ENCODE measurements at regions not wholly inside any gene's neighbourhood (a gene's known extent, or its start where the extent isn't known, plus 50 kb on each side); places are given as distances from the start of the nearest gene placed in this dataset.
"Not testable (repeated sequence)": the region's sequence is repeated elsewhere in the genome, so short reads cannot be mapped to it uniquely, and the experiment has no call there.

DNA sequence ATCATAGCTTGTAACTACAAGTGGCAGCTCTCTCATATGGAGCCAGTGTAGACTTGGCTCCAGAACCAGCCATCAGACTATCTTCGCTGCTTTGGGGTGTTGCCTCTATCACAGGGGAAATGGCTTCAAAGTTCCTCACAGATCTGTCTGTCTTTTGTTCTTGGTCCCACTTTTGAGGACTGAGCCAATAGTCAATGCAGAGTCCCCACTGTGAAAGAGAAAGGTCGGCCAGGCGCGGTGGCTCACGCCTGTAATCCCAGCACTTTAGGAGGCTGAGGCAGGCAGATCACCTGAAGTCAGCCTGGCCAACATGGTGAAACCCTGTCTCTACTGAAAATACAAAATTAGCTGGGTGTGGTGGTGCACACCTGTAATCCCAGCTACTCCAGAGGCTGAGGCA is 86.9 kb upstream of the FZD7 start:
- DNase-seq: not testable (repeated sequence)

GRCh38 chr2:201947287-201947686 is 86.4 kb upstream of the FZD7 start:
- peak; percentile 3 for DNase-seq

GRCh38 chr2:201949181-201949926 is 84.3 kb upstream of the FZD7 start:
- DNase-seq: no peak

DNA sequence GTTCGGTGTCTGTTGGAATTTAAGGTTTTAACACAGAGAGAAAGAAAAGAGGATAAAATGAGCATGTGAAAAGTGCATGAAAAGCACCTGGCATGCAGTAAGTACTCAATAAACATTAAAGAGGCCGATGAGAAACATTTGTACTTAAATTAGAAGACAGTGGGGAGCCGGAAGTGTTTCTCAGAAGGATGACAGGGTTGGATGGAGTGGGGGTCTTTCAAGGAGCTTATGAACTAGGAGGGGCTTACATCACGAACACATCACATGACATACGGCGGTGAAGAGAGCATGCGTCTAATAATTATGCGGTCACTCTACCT is 83.8 kb upstream of the FZD7 start:
- no peak for DNase-seq

- peak; percentile 12 for DNase-seq
Measured at GRCh38 chr2:201950606-201951005, 83.0 kb upstream of the FZD7 start.

- no peak for DNase-seq
Measured at GRCh38 chr2:201952187-201952586, 81.5 kb upstream of the FZD7 start.

GRCh38 chr2:201953396-201953795 is 80.3 kb upstream of the FZD7 start:
- no peak for DNase-seq

GRCh38 chr2:201953880-201954279 is 79.8 kb upstream of the FZD7 start:
- no peak for DNase-seq

DNA sequence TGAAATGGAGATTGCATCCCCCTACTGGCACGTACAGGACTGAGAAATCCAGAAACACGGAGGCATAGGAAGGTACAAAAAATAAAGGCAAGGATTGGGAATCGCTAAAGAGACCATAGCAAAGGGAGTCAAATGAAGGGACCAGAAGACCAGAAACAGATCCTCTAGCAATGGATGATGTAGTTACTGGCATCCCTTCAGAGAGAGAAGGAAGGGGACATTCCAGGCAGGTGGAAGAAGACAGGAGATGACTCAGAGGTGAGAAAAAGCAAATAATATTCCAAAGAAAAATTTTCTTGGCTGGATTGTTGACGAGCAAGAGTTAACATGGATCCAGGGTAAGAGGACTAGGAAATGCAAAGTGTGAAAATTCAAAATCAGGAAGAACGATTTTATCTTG is 78.4 kb upstream of the FZD7 start:
- DNase-seq: peak; percentile 3

GRCh38 chr2:201955702-201956141 is 77.9 kb upstream of the FZD7 start:
- DNase-seq: peak; percentile 64

DNA sequence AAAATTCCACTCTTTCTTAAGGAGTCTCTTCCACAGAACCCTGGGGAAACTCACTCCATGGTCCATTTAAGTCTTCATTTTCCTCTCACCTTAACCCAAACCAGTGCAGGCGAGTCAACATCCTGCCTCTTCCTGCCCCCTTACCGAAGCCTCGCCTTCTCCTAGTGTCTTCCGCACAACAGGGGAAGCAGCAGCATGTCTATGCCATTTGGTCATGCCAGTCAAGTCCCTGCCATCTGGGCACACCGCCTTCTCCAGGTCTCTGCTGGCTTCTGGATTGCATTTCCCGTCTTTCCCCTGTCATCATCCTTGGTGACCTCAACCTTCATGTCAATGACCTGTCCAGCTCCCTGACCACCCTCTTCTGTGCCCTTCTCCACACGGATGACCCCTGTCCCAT is 77.3 kb upstream of the FZD7 start:
- DNase-seq: no peak

DNA sequence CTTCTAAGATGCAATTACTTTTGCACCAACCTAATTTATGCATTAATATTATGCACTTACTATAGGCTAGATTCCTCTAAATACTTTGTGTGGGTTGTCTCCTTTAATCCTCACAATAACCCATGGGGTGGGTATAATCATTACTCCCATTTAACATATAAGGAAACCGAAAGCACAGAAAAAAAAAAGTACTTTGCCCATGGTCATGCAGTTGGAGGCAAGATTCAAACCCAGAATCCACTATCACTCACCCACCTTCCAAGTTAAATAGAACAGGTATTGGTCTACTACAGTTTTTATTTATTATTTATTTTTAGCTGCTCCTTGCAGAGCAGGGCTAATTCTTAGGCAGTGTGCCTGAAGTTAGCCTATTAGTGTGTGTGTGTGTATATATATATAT is 76.6 kb upstream of the FZD7 start:
- DNase-seq: no peak

DNA sequence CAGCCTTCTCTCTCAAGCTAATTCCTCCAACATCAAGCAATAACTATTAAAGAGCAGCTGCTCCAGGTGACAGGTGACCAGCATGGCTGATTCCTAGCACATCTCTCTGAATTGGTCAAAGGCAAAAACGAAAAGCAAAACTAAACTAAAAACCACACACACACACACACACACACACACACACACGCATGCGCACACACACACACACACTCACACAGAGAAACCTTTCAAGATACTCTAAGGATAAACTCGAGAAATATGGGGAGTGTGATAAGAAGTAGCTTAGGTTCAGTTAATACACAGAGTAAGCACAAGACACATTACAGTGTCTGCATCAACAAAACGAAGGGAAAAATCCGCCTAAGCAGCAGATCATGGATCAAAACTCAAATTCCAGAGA is 74.5 kb upstream of the FZD7 start:
- DNase-seq: no peak

GRCh38 chr2:201959626-201960025 is 74.0 kb upstream of the FZD7 start:
- DNase-seq: peak; percentile 7

- no peak for DNase-seq
Measured at GRCh38 chr2:201960305-201960704, 73.3 kb upstream of the FZD7 start.

DNA sequence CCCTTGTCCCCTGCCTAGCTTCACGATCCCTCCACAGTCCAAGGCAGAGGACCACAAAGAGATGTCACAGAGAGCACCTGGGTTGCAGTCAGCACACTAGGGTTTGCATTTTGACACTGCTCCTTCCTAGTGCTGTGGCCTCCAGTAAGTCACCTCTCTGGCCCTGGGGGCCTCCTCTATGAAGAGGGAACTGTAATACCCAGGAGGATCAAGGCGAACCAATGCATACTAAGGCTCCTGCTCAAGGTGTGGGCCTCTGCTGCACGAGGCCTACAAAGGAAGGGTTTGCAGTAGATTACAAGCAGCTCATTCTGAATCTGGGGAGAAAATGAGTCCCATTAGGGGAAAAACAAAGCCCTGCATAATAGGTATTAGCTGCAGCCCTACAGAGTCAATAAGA is 72.3 kb upstream of the FZD7 start:
- no peak for DNase-seq

DNA sequence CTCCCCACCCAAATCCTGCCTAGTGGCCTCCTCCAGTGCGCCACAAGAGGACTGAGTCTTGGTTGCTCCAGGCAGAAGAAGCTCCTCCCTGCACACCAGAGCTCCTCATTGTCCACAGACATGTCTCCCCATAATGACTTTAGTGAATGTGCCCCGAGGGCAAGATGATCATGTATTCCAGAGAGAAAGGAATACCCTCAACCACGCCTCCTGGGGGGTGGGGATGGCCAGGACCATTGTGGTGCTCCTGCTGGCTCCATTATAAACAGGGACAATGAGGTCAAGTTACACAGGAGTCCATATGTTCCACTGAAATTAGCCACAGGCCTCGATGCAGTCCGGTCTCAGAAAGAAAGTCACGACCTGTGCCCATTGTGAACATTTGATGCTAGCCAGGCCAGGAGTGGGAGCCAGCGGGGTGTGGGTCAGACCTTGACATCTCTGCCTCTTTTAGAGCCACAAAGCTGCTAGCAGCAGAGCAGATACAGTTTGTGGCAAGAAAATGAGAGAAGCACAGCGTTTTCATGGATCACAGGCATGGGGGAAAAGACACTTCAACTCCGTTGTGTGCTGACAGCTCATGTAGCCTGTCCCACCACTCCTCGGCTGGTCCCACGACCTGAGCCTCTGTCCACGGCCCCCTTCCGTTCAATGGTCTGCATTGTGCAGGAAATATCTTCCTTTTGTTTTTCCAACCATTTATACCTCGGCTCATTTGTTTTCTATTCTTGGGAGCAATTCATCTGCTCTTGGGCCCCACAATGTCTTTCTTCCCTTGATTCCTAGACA is 70.7 kb upstream of the FZD7 start:
- no peak for DNase-seq

- DNase-seq: no peak
Measured at GRCh38 chr2:201964011-201964410, 69.6 kb upstream of the FZD7 start.

- no peak for DNase-seq
Measured at GRCh38 chr2:201964631-201965206, 68.9 kb upstream of the FZD7 start.

DNA sequence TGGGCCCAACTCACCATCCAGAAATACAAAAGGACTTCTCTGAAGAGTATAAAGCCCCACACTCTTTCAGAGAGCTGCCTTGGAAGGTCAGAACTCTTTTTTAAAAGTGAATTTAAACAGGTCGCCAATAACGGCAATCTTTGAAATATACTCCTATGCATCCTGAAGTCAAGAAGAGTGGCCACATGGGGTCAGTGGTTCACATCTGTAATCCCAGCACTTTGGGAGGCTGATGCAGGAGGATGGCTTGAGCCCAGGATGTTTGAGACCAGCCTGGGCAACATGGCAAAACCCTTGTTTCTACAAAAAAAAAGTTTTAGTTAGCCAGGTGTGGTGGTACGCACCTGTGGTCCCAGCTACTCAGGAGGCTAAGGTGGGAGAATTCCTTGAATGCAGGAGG is 68.1 kb upstream of the FZD7 start:
- no peak for DNase-seq

DNA sequence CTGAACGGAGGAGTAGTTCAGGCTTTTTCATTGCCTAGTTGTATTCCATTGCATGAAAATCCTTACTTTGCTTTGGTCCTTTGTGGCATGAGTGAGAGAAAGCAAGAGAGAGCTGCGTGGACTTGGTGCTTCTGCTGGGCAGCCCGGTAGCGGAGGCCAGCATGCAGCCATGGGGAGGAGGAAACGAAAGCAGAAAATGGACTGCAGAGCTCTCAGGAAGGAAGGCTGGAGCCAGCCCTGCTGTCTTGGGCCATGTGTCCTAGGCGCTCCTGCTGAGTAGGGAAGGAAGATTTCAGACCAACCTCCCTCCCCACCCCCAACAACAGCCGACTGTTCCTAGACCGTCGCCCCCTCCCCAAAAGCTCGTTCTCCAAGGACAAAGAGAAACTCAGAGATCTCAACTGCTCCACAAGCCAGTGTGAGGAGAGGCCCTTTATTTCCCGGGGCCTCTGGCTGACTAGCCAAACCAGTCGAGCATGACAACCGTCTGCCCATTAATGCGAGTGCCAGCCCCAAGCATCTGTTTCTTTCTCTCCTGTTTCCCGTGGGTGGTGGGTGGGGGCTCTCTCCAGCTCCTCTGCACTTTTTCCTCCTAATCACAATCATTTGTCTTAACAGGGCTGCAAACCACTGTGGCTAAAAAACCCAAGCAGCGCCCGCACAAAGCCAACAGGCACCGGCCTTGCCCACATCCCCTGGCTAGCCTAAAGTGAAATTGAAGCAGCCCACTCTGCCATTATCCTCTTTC is 66.8 kb upstream of the FZD7 start:
- no peak for DNase-seq

GRCh38 chr2:201968050-201968449 is 65.6 kb upstream of the FZD7 start:
- DNase-seq: no peak

- no peak for DNase-seq
Measured at GRCh38 chr2:201968476-201968875, 65.2 kb upstream of the FZD7 start.

Data from NCI-H226 (cell line).